Activated CD4-positive, alpha-beta memory T cell treated with anti-CD3 and anti-CD28 coated beads, Interleukin-2, amount 10 ng/mL, durations not matched to agents 7 days and 5 days (primary cell): ENCODE measurements at regions not wholly inside any gene's neighbourhood (a gene's known extent, or its start where the extent isn't known, plus 50 kb on each side); places are given as distances from the start of the nearest gene placed in this dataset.

Experiments used
- CTCF ChIA-PET: fragments of 350-600 bp; sonication (Branson Sonifier 250); formaldehyde crosslinking; loops from one replicate; lab custom pipeline; 2021; ENCODE audit warnings: antibody characterized with exemption, inconsistent platforms; lab: Charles Lee
- POLR2A ChIA-PET: fragments of 350-600 bp; sonication (Branson Sonifier 250); formaldehyde crosslinking; loops from one replicate; lab custom pipeline; 2021; ENCODE audit warnings: antibody characterized with exemption; lab: Charles Lee
- DNase-seq: peaks from one replicate; pipeline ENCODE4 v3.0.0-alpha.2; 2020
- H3K27ac Mint-ChIP-seq: one replicate; pipeline ENCODE4 v1.8.0; 2021; ENCODE audit warnings: mild to moderate bottlenecking, mixed read lengths
- H3K27me3 Mint-ChIP-seq: one replicate; pipeline ENCODE4 v1.8.0; 2021; ENCODE audit warnings: mixed read lengths
- H3K36me3 Mint-ChIP-seq: one replicate; pipeline ENCODE4 v1.8.0; 2021; ENCODE audit warnings: low read depth, mixed read lengths
- H3K4me1 Mint-ChIP-seq: one replicate; pipeline ENCODE4 v1.8.0; 2021; ENCODE audit warnings: mixed read lengths
- H3K4me3 Mint-ChIP-seq: one replicate; pipeline ENCODE4 v1.8.0; 2021; ENCODE audit warnings: mild to moderate bottlenecking, mixed read lengths
- H3K9me3 Mint-ChIP-seq: one replicate; pipeline ENCODE4 v1.8.0; 2021; ENCODE audit warnings: mixed read lengths

- Mint-ChIP-seq H3K4me1 (no peaks in the 10 kb centered on the region), H3K36me3 (no peaks in the 10 kb centered on the region), H3K9me3 (no peaks in the 10 kb centered on the region), H3K4me3 (no peak overlapping the region), H3K27me3 (peaks cover 2% of the 10 kb centered on the region), H3K27ac (no peak overlapping the region)
- POLR2A ChIA-PET = no interaction called here
- no peak for DNase-seq
- CTCF ChIA-PET = no interaction called here
These were observed 51.4 kb downstream of the MRPL36 start for GRCh38 chr5:1748271-1748670.

DNA sequence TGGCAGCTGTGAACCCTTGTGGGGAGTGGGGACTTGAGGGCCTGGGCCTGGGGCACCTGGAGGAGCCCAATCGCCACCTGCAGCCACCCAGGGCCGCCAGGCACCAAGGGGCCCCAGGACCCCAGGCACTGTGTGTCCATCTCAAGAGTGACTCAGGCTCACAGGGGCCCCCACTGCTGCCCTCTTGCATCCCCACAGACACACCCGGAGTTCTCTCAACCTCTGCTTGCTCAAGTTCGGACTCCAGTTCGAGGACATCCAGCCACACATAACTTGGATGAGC is 51.9 kb downstream of the MRPL36 start:
- ChIA-PET POLR2A (no interaction called here), CTCF (no interaction called here)
- no peaks in the 10 kb centered on the region for H3K4me1 Mint-ChIP-seq
- no peaks in the 10 kb centered on the region for H3K9me3 Mint-ChIP-seq
- peaks cover 4% of the 10 kb centered on the region for H3K27me3 Mint-ChIP-seq
- H3K4me3 Mint-ChIP-seq = no peak overlapping the region
- no peaks in the 10 kb centered on the region for H3K36me3 Mint-ChIP-seq
- DNase-seq = no peak
- H3K27ac Mint-ChIP-seq = no peak overlapping the region

DNA sequence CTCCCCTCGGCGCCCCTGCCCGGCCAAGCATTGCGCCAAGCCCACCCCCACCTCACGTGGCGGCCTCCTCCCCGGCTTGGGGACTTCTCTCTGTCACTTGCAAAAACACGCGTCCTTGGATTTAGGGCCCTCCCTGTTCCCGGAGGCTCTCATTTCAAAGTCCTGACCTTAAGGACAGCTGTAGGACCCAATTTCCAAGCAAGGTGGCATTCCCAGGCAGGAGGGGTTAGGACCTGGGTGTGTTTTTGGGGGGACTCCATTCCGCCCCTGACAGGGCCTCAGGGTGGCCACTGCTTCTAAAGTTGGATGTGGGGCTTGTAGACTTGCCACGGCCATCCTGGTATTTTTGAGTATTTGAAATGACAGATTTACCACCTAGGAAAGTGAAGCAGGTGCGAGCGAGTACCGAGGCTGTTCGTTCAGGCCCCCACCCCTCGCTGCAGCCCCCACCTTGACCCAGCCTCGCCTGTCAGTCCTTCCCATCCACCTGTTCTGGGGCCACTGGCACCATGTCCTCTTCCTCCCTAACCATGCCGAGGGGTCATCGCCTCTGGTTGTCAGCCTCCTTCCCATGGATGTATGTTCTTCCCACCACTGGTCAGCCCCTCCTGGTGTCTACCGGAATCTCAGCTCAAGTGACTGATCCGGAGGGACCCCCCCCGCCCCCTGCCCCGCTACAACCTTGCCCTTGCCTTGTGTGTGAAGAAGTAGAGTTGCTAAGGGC is 52.4 kb downstream of the MRPL36 start:
- POLR2A ChIA-PET = no interaction called here
- Mint-ChIP-seq H3K36me3 (no peaks in the 10 kb centered on the region), H3K4me3 (no peak overlapping the region), H3K27me3 (peaks cover 9% of the 10 kb centered on the region), H3K4me1 (no peaks in the 10 kb centered on the region), H3K9me3 (no peaks in the 10 kb centered on the region), H3K27ac (no peak overlapping the region)
- CTCF ChIA-PET = no interaction called here
- no peak for DNase-seq

- H3K4me3 Mint-ChIP-seq = no peak overlapping the region
- H3K36me3 Mint-ChIP-seq = no peaks in the 10 kb centered on the region
- H3K27ac Mint-ChIP-seq = no peak overlapping the region
- CTCF ChIA-PET = no interaction called here
- no peak for DNase-seq
- POLR2A ChIA-PET = no interaction called here
- H3K27me3 Mint-ChIP-seq = peaks cover 13% of the 10 kb centered on the region
- H3K9me3 Mint-ChIP-seq = no peaks in the 10 kb centered on the region
- H3K4me1 Mint-ChIP-seq = no peaks in the 10 kb centered on the region
These were observed 53.1 kb downstream of the MRPL36 start for GRCh38 chr5:1746371-1747078.

DNA sequence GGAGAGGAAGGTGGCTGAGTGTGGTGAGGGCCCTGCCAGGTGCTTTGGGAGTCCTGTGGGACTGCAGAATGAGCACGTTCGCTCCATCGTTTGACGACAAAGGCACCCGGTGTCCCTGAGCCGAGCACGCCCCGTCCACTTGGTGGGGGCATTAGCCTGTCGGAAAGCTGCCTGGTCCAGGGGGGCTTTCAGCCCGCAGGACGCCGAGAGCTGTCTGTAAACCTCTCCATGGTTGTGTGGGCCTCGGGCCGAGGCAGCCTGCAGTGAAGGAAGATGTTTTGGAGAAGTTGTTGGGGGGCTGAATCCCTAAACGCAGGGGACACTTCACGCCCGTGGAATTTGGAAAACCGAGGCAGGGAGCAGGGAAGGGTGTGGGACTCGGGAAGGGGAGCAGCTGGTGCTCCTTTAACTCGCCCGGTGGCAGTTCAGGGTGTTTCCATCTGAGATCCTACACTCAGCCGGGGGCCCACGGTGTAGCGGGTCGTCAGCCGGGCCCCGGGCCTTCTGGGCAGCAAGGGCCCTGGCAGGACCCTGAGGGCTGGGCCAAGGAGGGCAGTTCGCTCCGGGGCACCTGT is 53.8 kb downstream of the MRPL36 start:
- no peak for DNase-seq
- Mint-ChIP-seq H3K36me3 (no peaks in the 10 kb centered on the region), H3K4me3 (no peak overlapping the region), H3K27ac (no peak overlapping the region), H3K27me3 (peaks cover 15% of the 10 kb centered on the region), H3K4me1 (no peaks in the 10 kb centered on the region), H3K9me3 (no peaks in the 10 kb centered on the region)
- ChIA-PET POLR2A (no interaction called here), CTCF (no interaction called here)

- ChIA-PET POLR2A (no interaction called here), CTCF (no interaction called here)
- Mint-ChIP-seq H3K27ac (no peak overlapping the region), H3K9me3 (no peaks in the 10 kb centered on the region), H3K36me3 (no peaks in the 10 kb centered on the region), H3K27me3 (peaks cover 20% of the 10 kb centered on the region), H3K4me3 (no peak overlapping the region), H3K4me1 (no peaks in the 10 kb centered on the region)
- no peak for DNase-seq
These were observed 54.4 kb downstream of the MRPL36 start for GRCh38 chr5:1745123-1745795.

- H3K9me3 Mint-ChIP-seq = no peaks in the 10 kb centered on the region
- H3K4me3 Mint-ChIP-seq = no peak overlapping the region
- POLR2A ChIA-PET = no interaction called here
- H3K4me1 Mint-ChIP-seq = no peaks in the 10 kb centered on the region
- peaks cover 26% of the 10 kb centered on the region for H3K27me3 Mint-ChIP-seq
- DNase-seq = no peak
- no peaks in the 10 kb centered on the region for H3K36me3 Mint-ChIP-seq
- CTCF ChIA-PET = no interaction called here
- H3K27ac Mint-ChIP-seq = no peak overlapping the region
These were observed 55.1 kb downstream of the MRPL36 start for GRCh38 chr5:1744393-1745122.

- Mint-ChIP-seq H3K4me3 (no peak overlapping the region), H3K9me3 (no peaks in the 10 kb centered on the region), H3K27ac (no peak overlapping the region), H3K36me3 (no peaks in the 10 kb centered on the region), H3K4me1 (no peaks in the 10 kb centered on the region), H3K27me3 (peaks cover 33% of the 10 kb centered on the region)
- DNase-seq = no peak
- ChIA-PET CTCF (no interaction called here), POLR2A (no interaction called here)
These were observed 55.9 kb downstream of the MRPL36 start for GRCh38 chr5:1743769-1744085.

DNA sequence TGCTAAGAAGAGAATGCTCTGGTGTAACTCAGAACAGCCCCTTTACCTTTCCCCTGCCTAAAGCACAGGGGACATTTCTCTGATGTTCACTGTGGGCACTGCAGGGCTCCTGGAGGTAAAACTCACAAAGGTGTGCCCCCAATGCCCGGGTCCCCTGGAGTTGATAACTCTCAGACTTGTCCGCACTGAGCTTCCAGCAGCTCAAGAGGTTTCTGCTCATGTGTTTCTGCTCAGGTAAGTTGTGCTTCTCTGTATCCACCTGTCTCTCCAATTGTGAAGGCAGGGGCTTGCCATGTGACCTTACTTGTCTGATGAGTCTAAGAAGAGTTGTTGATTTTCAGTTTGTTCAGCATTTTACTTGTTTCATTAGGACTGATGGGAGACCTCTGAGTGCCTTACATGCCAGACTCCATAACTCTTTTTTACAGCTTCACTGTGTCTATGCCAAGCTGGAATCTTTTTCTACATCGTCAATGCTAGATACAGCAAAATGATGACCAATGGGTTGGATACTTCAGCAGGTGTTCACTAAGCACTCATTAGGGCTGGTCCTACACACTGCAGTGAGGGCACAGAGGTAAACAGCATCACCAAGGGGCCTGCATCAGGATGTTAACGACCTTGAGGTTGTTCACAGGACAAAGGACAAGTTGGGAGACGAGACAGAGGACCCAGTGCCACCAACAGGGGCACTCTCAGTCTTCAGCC is 56.4 kb downstream of the MRPL36 start:
- CTCF ChIA-PET = no interaction called here
- Mint-ChIP-seq H3K27ac (no peak overlapping the region), H3K36me3 (no peaks in the 10 kb centered on the region), H3K4me1 (no peaks in the 10 kb centered on the region), H3K27me3 (peaks cover 35% of the 10 kb centered on the region), H3K4me3 (no peak overlapping the region), H3K9me3 (no peaks in the 10 kb centered on the region)
- DNase-seq = no peak
- POLR2A ChIA-PET = no interaction called here

GRCh38 chr5:1737790-1738405 is 61.7 kb downstream of the MRPL36 start:
- ChIA-PET CTCF (interaction anchor here (0.7 to 1.2 kb wide), 2 partner anchors 19 to 70 kb away, joined by 3 read pairs; no protein-coding TSS in a partner anchor), POLR2A (no interaction called here)
- no peak overlapping the region for H3K27ac Mint-ChIP-seq
- no peaks in the 10 kb centered on the region for H3K9me3 Mint-ChIP-seq
- H3K27me3 Mint-ChIP-seq = peaks cover 34% of the 10 kb centered on the region
- no peaks in the 10 kb centered on the region for H3K4me1 Mint-ChIP-seq
- H3K36me3 Mint-ChIP-seq = no peaks in the 10 kb centered on the region
- no peak overlapping the region for H3K4me3 Mint-ChIP-seq
- peak; percentile 51 for DNase-seq

- ChIA-PET CTCF (no interaction called here), POLR2A (no interaction called here)
- Mint-ChIP-seq H3K4me1 (no peaks in the 10 kb centered on the region), H3K4me3 (no peak overlapping the region), H3K27me3 (peaks cover 29% of the 10 kb centered on the region), H3K9me3 (no peaks in the 10 kb centered on the region), H3K36me3 (no peaks in the 10 kb centered on the region), H3K27ac (no peak overlapping the region)
- DNase-seq = peak; percentile 14
These were observed 62.5 kb downstream of the MRPL36 start for GRCh38 chr5:1736889-1737711.

- ChIA-PET CTCF (interaction anchor here (1.2 kb wide), 1 partner anchor 57 kb away, joined by 3 read pairs; no protein-coding TSS in a partner anchor), POLR2A (no interaction called here)
- H3K36me3 Mint-ChIP-seq = no peaks in the 10 kb centered on the region
- H3K4me3 Mint-ChIP-seq = no peak overlapping the region
- no peaks in the 10 kb centered on the region for H3K4me1 Mint-ChIP-seq
- DNase-seq = peak; percentile 9
- peaks cover 25% of the 10 kb centered on the region for H3K27me3 Mint-ChIP-seq
- no peak overlapping the region for H3K27ac Mint-ChIP-seq
- H3K9me3 Mint-ChIP-seq = no peaks in the 10 kb centered on the region
These were observed 63.6 kb downstream of the MRPL36 start for GRCh38 chr5:1736065-1736464.
